OCI-LY1 (cell line): ENCODE measurements at regions not wholly inside any gene's neighbourhood (a gene's known extent, or its start where the extent isn't known, plus 50 kb on each side); places are given as distances from the start of the nearest gene placed in this dataset.

ENCODE experiments used
- EZH2 ChIP-seq: fragments of 200-600 bp; sonication (generic), shearing (Covaris generic); IDR thresholded peaks from 2 replicates; pipeline ENCODE4 v1.8.0; 2017; ENCODE audit warnings: borderline replicate concordance, mixed run types, mild to moderate bottlenecking, antibody characterized with exemption, low read length, moderate library complexity, mixed read lengths
- TF ChIP-seq, protein P1 (sequence below): fragments of 200-600 bp; sonication (generic), shearing (Covaris generic); IDR thresholded peaks from 2 replicates; pipeline ENCODE4 v1.5.1; 2017; ENCODE audit warnings: mild to moderate bottlenecking, antibody characterized with exemption, low read length, moderate library complexity, mixed read lengths

DNA sequence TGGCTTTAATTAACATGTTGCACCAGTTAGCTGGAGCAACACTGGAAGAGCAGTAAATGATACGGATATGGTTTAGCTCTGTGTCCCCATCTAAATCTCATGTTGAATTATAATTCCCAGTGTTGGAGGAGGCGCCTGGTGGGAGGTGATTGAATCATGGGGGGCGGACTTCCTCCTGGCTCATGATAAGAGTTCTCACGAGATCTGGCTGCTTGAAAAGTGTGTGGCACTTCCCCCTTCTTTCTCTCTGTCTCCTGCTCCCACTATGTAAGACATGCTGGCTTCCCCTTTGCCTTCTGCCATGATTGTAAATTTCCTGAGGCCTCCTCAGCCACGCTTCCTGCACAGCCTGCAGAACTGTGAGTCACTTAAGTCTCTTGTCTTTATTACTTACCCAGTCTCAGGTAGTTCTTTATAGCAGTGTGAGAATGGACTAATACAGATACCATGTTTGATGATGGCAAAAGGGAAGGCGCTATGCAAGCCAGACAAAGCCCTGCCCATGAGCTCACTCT, 963.6 kb downstream of the SOCS6 start:
- TF ChIP-seq, protein P1, sequence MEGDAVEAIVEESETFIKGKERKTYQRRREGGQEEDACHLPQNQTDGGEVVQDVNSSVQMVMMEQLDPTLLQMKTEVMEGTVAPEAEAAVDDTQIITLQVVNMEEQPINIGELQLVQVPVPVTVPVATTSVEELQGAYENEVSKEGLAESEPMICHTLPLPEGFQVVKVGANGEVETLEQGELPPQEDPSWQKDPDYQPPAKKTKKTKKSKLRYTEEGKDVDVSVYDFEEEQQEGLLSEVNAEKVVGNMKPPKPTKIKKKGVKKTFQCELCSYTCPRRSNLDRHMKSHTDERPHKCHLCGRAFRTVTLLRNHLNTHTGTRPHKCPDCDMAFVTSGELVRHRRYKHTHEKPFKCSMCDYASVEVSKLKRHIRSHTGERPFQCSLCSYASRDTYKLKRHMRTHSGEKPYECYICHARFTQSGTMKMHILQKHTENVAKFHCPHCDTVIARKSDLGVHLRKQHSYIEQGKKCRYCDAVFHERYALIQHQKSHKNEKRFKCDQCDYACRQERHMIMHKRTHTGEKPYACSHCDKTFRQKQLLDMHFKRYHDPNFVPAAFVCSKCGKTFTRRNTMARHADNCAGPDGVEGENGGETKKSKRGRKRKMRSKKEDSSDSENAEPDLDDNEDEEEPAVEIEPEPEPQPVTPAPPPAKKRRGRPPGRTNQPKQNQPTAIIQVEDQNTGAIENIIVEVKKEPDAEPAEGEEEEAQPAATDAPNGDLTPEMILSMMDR: no peak
- TF ChIP-seq EZH2: no peak
